ENCODE measurements at regions not wholly inside any gene's neighbourhood (a gene's known extent, or its start where the extent isn't known, plus 50 kb on each side); places are given as distances from the start of the nearest gene placed in this dataset.

DNA sequence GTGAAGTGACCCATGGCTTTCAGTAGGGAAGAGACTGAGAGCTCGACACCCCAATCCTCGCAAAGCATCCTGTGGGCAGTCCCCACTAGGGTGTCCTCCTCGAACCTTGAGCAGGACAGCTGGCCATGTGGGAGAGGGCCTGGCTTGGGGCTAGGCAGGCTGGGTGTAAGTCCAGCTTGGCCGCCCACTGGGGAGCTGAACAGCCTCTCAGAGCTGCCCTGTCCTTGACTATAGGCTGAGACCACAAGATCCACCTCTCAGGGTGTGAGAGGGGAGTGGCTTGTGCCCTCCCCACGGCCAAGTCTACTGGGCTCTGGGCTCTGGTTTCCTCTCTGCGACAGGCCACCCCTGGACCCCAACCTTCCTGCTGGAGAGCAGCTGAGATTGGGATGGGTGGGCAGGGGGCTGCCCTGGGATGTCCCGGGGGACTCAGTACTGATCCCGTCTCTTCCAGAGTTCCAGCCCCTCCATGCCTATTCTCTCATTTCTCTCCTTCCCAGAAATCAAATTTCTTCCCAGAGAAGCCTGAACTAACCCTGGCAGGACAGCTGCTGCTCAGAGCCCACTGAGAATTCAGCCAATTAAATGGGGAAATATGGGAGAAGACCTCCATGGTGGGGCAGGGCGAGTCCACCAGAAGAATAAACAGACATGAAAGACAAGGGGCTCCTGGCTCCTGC is 282.9 kb downstream of the PTPRU start:
- Histone ChIP-seq H3K4me3 (ENCODE audit: insufficient read depth, low read depth, low read length, poor library complexity, severe bottlenecking) (no peak overlapping the region), H3K4me1 (ENCODE audit: control insufficient read depth, insufficient read depth, low read length, poor library complexity, severe bottlenecking) (no peaks in the 10 kb centered on the region), H3K27ac (ENCODE audit: insufficient read depth, low read length, poor library complexity, severe bottlenecking) (no peak overlapping the region), H3K27me3 (replicated peaks; ENCODE audit: control insufficient read depth, insufficient read depth, low read length, poor library complexity, severe bottlenecking) (no peaks in the 10 kb centered on the region), H3K9me3 (ENCODE audit: control insufficient read depth, low read length) (no peaks in the 10 kb centered on the region), H3K36me3 (ENCODE audit: control insufficient read depth, insufficient read depth, low read length) (no peaks in the 10 kb centered on the region)
- DNase-seq: no peak

DNA sequence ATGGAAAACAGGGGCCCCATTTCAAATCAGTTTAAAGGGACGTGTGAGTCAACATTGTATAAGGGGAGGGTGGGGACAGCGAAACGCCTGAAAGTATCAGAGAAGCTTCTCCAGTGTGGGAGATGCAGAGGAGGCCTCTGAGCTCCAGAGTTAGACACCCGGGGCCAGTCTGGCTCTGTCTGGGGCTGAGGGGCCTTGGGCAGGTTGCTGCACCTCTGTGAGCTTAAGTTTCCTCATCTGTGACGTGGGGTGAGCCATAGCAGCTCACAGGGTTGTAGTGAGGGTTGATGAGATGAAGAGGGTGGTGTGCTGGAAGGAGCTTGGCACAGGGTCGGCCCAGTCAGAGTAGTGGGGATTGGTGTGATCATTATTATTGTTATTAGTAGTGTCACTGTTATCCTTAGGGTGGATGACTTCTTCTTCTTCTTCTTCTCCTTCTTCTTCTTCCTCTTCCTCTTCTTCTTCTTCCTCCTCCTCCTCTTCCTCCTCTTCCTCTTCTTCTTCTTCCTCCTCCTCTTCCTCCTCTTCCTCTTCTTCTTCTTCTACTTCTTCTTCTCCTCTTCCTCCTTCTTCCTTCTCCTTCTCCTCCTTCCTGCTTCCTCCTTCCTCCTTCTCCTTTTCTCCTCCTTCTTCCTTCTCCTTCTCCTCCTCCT is 282.0 kb downstream of the PTPRU start:
- H3K4me3 ChIP-seq (ENCODE audit: insufficient read depth, low read depth, low read length, poor library complexity, severe bottlenecking): no peak overlapping the region
- H3K36me3 ChIP-seq (ENCODE audit: control insufficient read depth, insufficient read depth, low read length): no peaks in the 10 kb centered on the region
- no peaks in the 10 kb centered on the region for H3K27me3 ChIP-seq (replicated peaks; ENCODE audit: control insufficient read depth, insufficient read depth, low read length, poor library complexity, severe bottlenecking)
- H3K4me1 ChIP-seq (ENCODE audit: control insufficient read depth, insufficient read depth, low read length, poor library complexity, severe bottlenecking): no peaks in the 10 kb centered on the region
- H3K9me3 ChIP-seq (ENCODE audit: control insufficient read depth, low read length): no peaks in the 10 kb centered on the region
- DNase-seq: no peak
- H3K27ac ChIP-seq (ENCODE audit: insufficient read depth, low read length, poor library complexity, severe bottlenecking): no peak overlapping the region

DNA sequence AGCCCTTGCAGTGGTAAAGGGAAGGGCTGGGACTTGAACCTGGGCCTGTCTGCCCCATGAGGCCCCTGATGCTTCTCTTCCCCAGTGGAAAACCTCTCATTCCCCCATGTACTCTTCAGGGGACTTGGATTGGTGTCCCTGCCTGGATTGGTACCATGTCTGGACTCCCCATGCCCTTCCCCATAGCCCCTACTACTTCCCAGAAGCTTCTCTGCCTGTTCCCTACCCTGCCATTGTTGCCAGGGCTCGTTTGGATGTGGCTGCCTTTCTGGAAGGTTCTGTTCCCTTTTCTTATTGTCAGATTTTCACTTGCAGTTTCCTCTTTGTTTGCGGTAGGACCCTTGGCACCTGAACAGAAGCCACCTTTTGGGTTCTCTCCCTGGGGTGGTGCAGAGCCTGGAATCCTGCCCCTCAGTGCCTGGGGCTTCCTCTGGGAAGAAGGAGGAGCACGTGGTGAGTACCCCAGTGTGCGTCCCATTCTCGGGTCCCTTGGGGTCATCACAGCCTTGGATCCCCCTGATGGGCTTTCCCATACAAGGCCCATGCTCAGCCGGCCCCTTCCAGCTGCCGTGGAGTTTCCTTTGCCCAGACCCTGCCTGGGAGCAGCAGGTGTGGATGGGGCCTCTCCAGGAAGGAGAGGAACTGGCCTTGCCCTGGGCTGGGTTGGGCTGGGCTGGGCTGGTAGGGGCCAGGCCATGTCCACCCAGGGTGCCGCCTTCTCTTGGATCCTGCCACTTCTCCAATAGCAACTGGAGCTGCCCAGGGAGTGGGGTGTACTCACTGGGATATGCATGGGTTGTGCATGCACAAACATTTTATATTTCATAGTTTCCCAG is 281.1 kb downstream of the PTPRU start:
- no peak overlapping the region for H3K27ac ChIP-seq (ENCODE audit: insufficient read depth, low read length, poor library complexity, severe bottlenecking)
- no peak for DNase-seq
- H3K9me3 ChIP-seq (ENCODE audit: control insufficient read depth, low read length): no peaks in the 10 kb centered on the region
- H3K4me1 ChIP-seq (ENCODE audit: control insufficient read depth, insufficient read depth, low read length, poor library complexity, severe bottlenecking): no peaks in the 10 kb centered on the region
- H3K27me3 ChIP-seq (replicated peaks; ENCODE audit: control insufficient read depth, insufficient read depth, low read length, poor library complexity, severe bottlenecking): no peaks in the 10 kb centered on the region
- H3K4me3 ChIP-seq (ENCODE audit: insufficient read depth, low read depth, low read length, poor library complexity, severe bottlenecking): no peak overlapping the region
- H3K36me3 ChIP-seq (ENCODE audit: control insufficient read depth, insufficient read depth, low read length): no peaks in the 10 kb centered on the region

DNA sequence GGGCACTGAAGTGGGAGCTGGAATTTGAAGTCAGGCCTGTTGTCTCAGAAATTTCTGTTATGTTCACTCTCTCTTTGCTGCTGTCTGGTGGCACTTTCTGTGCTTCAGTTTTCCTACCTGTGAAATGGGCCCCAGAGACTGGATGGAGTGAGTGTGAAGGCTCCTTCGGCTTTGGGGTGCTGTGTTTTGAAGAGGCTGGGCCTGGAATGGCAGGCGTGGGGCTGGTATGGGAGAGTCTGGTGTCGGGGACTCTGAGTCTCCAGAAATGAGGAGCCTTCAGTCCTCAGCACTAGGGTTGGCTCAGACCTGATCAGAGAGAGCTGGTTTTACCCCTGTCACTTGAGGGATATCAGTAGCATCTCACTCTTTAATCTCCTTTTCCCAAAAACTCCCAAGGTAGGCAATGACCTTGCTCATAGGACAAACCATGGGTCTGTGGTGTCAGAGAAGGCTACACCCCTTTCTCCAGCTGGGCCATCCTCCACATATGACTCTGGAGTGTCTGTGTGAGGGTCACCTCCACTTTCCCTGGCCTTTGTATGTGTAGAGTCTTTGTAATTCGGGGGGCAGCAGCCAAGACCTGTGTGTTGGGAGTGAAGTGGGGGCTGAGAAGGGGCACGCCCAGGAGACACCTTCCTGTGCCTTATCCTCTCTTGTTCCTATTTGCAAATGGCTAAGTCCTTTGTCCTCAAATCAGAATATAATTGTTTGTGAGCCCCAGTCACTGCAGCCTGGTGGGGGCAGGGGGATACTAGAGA is 279.9 kb downstream of the PTPRU start:
- Histone ChIP-seq H3K4me3 (ENCODE audit: insufficient read depth, low read depth, low read length, poor library complexity, severe bottlenecking) (no peak overlapping the region), H3K4me1 (ENCODE audit: control insufficient read depth, insufficient read depth, low read length, poor library complexity, severe bottlenecking) (no peaks in the 10 kb centered on the region), H3K9me3 (ENCODE audit: control insufficient read depth, low read length) (no peaks in the 10 kb centered on the region), H3K27ac (ENCODE audit: insufficient read depth, low read length, poor library complexity, severe bottlenecking) (no peak overlapping the region), H3K36me3 (ENCODE audit: control insufficient read depth, insufficient read depth, low read length) (no peaks in the 10 kb centered on the region), H3K27me3 (replicated peaks; ENCODE audit: control insufficient read depth, insufficient read depth, low read length, poor library complexity, severe bottlenecking) (no peaks in the 10 kb centered on the region)
- DNase-seq: no peak

DNA sequence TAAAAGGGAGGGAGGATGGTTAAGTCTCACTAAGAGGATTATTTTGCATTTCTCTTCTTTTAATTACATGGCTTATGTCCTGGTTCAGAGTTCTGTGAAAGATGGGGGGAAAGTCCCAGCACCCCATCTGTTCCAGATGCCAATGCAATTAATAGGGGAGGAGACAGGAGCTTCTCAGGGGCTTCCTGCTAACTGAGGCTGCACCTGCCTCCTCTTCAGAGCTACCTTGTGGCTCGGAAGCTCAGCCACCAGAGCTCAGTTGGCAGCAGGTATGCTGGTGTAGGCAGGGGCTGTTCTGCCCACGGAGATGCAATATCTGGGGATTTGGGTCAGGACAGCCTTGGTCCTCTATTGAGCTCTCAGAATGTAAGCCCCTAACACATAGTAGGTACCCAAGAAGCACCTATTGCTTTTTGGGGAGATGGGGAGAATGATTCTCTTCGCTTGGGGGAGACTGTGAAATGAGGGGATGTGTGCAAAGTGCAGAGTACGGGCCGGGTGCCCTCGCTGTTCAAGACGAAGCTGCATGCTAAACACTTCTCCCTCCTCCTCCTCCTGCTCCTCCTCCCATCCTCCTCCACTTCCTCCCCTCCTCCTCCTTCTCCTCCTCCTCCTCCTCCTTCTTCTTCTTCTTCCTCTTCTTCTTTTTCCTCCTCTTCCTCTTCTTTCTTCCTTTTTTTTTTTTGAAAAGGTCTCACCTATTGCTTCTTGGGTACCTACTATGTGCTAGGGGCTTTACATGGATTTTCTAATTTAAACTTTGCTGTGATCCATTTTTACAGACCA is 279.0 kb downstream of the PTPRU start:
- no peaks in the 10 kb centered on the region for H3K9me3 ChIP-seq (ENCODE audit: control insufficient read depth, low read length)
- no peak overlapping the region for H3K4me3 ChIP-seq (ENCODE audit: insufficient read depth, low read depth, low read length, poor library complexity, severe bottlenecking)
- H3K36me3 ChIP-seq (ENCODE audit: control insufficient read depth, insufficient read depth, low read length): no peaks in the 10 kb centered on the region
- H3K4me1 ChIP-seq (ENCODE audit: control insufficient read depth, insufficient read depth, low read length, poor library complexity, severe bottlenecking): no peaks in the 10 kb centered on the region
- H3K27me3 ChIP-seq (replicated peaks; ENCODE audit: control insufficient read depth, insufficient read depth, low read length, poor library complexity, severe bottlenecking): no peaks in the 10 kb centered on the region
- H3K27ac ChIP-seq (ENCODE audit: insufficient read depth, low read length, poor library complexity, severe bottlenecking): no peak overlapping the region
- no peak for DNase-seq

DNA sequence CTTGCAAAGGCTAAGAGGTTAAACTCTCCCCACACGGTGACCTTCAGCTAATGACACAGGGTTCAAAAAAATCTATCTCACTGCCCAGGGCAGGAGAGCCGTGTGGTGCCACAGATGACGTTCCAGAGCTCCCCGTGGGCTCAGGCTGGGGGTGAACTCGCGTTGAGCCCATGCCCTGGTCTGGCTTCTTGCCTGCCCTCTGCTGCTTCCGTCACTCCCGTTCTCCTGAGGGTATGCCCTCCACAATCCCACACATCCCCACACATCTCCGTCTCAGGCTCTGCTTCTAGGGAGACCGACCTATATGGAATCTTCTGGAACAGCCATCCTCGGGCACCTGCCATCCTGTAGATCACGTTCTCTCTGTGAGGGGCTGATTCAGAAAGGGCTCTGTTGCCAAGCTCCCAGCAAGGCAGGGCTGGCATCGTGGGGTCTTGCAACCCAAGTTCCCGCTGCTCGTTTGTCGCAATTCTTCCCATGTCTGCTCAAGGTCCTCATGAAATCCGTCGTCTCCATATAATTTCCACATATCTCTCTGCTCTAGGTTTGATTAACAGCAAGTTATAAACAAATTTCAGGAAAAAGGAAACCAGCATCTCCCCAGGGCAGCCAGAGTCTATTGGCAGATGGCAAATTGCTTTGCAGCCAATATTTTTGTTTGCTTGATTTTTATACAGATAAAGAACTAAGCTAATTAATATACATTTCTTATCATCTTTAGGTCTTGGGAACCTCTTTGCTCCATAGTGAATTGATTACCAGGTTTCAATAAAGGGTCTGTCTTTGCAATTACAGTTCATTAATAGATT is 278.2 kb downstream of the PTPRU start:
- no peak overlapping the region for H3K4me3 ChIP-seq (ENCODE audit: insufficient read depth, low read depth, low read length, poor library complexity, severe bottlenecking)
- no peak overlapping the region for H3K27ac ChIP-seq (ENCODE audit: insufficient read depth, low read length, poor library complexity, severe bottlenecking)
- no peaks in the 10 kb centered on the region for H3K9me3 ChIP-seq (ENCODE audit: control insufficient read depth, low read length)
- H3K4me1 ChIP-seq (ENCODE audit: control insufficient read depth, insufficient read depth, low read length, poor library complexity, severe bottlenecking): no peaks in the 10 kb centered on the region
- H3K27me3 ChIP-seq (replicated peaks; ENCODE audit: control insufficient read depth, insufficient read depth, low read length, poor library complexity, severe bottlenecking): no peaks in the 10 kb centered on the region
- DNase-seq: no peak
- no peaks in the 10 kb centered on the region for H3K36me3 ChIP-seq (ENCODE audit: control insufficient read depth, insufficient read depth, low read length)

DNA sequence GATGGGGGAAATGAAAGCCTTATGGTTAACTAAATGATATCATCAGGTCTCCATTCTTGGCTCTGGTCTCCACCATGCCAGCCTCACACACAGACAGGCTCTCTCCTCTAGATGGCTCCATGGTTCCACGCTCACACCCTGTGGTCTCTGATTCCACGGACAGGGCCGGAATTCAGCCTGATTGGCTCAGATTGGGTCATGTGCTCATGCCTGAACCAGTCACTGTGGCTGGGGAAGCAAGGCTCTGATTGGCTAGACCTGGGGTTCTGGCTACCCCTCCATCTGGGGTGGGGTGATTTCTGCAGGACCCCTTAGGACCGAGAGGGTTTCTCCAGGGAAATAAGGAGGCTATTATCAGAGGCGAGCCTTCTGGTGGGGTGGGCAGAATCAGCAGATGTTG is 277.0 kb downstream of the PTPRU start:
- no peaks in the 10 kb centered on the region for H3K36me3 ChIP-seq (ENCODE audit: control insufficient read depth, insufficient read depth, low read length)
- H3K27me3 ChIP-seq (replicated peaks; ENCODE audit: control insufficient read depth, insufficient read depth, low read length, poor library complexity, severe bottlenecking): peaks cover 3% of the 10 kb centered on the region
- no peaks in the 10 kb centered on the region for H3K9me3 ChIP-seq (ENCODE audit: control insufficient read depth, low read length)
- no peaks in the 10 kb centered on the region for H3K4me1 ChIP-seq (ENCODE audit: control insufficient read depth, insufficient read depth, low read length, poor library complexity, severe bottlenecking)
- no peak overlapping the region for H3K27ac ChIP-seq (ENCODE audit: insufficient read depth, low read length, poor library complexity, severe bottlenecking)
- no peak for DNase-seq
- H3K4me3 ChIP-seq (ENCODE audit: insufficient read depth, low read depth, low read length, poor library complexity, severe bottlenecking): no peak overlapping the region

DNA sequence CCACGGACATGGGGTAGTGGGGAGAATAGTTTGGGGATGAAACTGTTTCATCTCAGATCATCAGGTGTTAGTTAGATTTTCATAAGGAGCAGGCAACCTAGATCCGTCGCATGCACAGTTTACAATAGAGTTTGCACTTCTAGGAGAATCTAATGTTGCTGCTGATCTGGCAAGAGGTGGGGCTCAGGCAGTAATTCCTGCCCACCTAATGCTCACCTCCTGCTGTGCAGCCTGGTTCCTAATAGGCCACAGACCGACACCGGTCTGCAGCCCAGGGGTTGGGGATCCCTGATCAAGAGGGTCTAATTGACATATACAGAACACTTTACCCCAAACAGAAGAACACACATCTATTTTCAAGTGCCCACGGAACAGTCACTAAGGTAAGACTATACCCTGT is 275.1 kb downstream of the PTPRU start:
- no peaks in the 10 kb centered on the region for H3K4me1 ChIP-seq (ENCODE audit: control insufficient read depth, insufficient read depth, low read length, poor library complexity, severe bottlenecking)
- no peak overlapping the region for H3K4me3 ChIP-seq (ENCODE audit: insufficient read depth, low read depth, low read length, poor library complexity, severe bottlenecking)
- peaks cover 3% of the 10 kb centered on the region for H3K27me3 ChIP-seq (replicated peaks; ENCODE audit: control insufficient read depth, insufficient read depth, low read length, poor library complexity, severe bottlenecking)
- no peak for DNase-seq
- H3K27ac ChIP-seq (ENCODE audit: insufficient read depth, low read length, poor library complexity, severe bottlenecking): no peak overlapping the region
- no peaks in the 10 kb centered on the region for H3K36me3 ChIP-seq (ENCODE audit: control insufficient read depth, insufficient read depth, low read length)
- H3K9me3 ChIP-seq (ENCODE audit: control insufficient read depth, low read length): no peaks in the 10 kb centered on the region
